GDM1 (cell line): ENCODE measurements at regions not wholly inside any gene's neighbourhood (a gene's known extent, or its start where the extent isn't known, plus 50 kb on each side); places are given as distances from the start of the nearest gene placed in this dataset.
"Not testable (repeated sequence)": the region's sequence is repeated elsewhere in the genome, so short reads cannot be mapped to it uniquely, and the experiment has no call there.

Experiments
- DNase-seq: peaks from one replicate; lab custom pipeline; 2025; lab: John Stamatoyannopoulos, UW

GRCh38 chr6:112464901-112465665 is 118.0 kb downstream of the RFPL4B start:
- no peak for DNase-seq

- DNase-seq: no peak
Measured at GRCh38 chr6:112466373-112467151, 119.4 kb downstream of the RFPL4B start.

GRCh38 chr6:112468359-112468758 is 121.2 kb downstream of the RFPL4B start:
- DNase-seq: no peak

GRCh38 chr6:112469306-112469705 is 122.2 kb downstream of the RFPL4B start:
- no peak for DNase-seq

- DNase-seq: no peak
Measured at GRCh38 chr6:112470376-112470775, 123.2 kb downstream of the RFPL4B start.

GRCh38 chr6:112470950-112471349 is 123.8 kb downstream of the RFPL4B start:
- no peak for DNase-seq

GRCh38 chr6:112475083-112475482 is 128.0 kb downstream of the RFPL4B start:
- no peak for DNase-seq

- DNase-seq: no peak
Measured at GRCh38 chr6:112477125-112477524, 130.0 kb downstream of the RFPL4B start.

GRCh38 chr6:112478036-112478435 is 130.9 kb downstream of the RFPL4B start:
- no peak for DNase-seq

- not testable (repeated sequence) for DNase-seq
Measured at GRCh38 chr6:112479975-112480374, 132.8 kb downstream of the RFPL4B start.

- no peak for DNase-seq
Measured at GRCh38 chr6:112480553-112480952, 133.4 kb downstream of the RFPL4B start.

- no peak for DNase-seq
Measured at GRCh38 chr6:112481211-112481610, 134.1 kb downstream of the RFPL4B start.

GRCh38 chr6:112482373-112482772 is 135.2 kb downstream of the RFPL4B start:
- DNase-seq: no peak

- DNase-seq: no peak
Measured at GRCh38 chr6:112485120-112485826, 138.1 kb downstream of the RFPL4B start.

- DNase-seq: no peak
Measured at GRCh38 chr6:112485827-112486212, 138.7 kb downstream of the RFPL4B start.

GRCh38 chr6:112486454-112486853 is 139.3 kb downstream of the RFPL4B start:
- no peak for DNase-seq

GRCh38 chr6:112488238-112488637 is 141.1 kb downstream of the RFPL4B start:
- no peak for DNase-seq

- no peak for DNase-seq
Measured at GRCh38 chr6:112501705-112502104, 154.6 kb downstream of the RFPL4B start.

GRCh38 chr6:112502351-112503090 is 155.4 kb downstream of the RFPL4B start:
- DNase-seq: no peak

- DNase-seq: no peak
Measured at GRCh38 chr6:112503091-112503596, 156.0 kb downstream of the RFPL4B start.

GRCh38 chr6:112504621-112505020 is 157.5 kb downstream of the RFPL4B start:
- no peak for DNase-seq

GRCh38 chr6:112511441-112511840 is 164.3 kb downstream of the RFPL4B start:
- DNase-seq: no peak
